Cardiac muscle cell (in vitro differentiated cells and primary cell): ENCODE measurements at regions not wholly inside any gene's neighbourhood (a gene's known extent, or its start where the extent isn't known, plus 50 kb on each side); places are given as distances from the start of the nearest gene placed in this dataset.

Experiments
- DNase-seq, 2 donors: peaks; one replicate each; pipeline versions ENCODE4 v3.0.0 to v3.0.0-alpha.2; 2010 to 2017; ENCODE audit warnings: low read depth in 1 of 2, low spot score in 1 of 2
- H3K27ac ChIP-seq: fragments of 200-600 bp; sonication (generic); 2 replicates; pipeline ENCODE4 v1.5.1; 2016
- H3K27me3 ChIP-seq: fragments of 200-600 bp; sonication (generic); 2 replicates; pipeline ENCODE4 v1.6.0; 2016; ENCODE audit warnings: control low read depth
- H3K36me3 ChIP-seq: fragments of 200-600 bp; sonication (generic); 2 replicates; pipeline ENCODE4 v1.5.1; 2016; ENCODE audit warnings: control low read depth
- H3K4me1 ChIP-seq: fragments of 200-600 bp; sonication (generic); 2 replicates; pipeline ENCODE4 v1.8.1; 2017; ENCODE audit warnings: low read depth, mild to moderate bottlenecking, mixed run types
- H3K4me3 ChIP-seq: fragments of 200-600 bp; sonication (generic); 2 replicates; pipeline ENCODE4 v1.5.1; 2016; ENCODE audit warnings: mild to moderate bottlenecking
- H3K9me3 ChIP-seq: fragments of 200-600 bp; sonication (generic); 2 replicates; pipeline ENCODE4 v1.5.1; 2017; ENCODE audit warnings: low read depth, mild to moderate bottlenecking, control low read depth
- CTCF ChIP-seq: IDR thresholded peaks from 2 replicates; pipeline ENCODE4 v1.5.1; 2012; ENCODE audit warnings: low read depth, mild to moderate bottlenecking, low read length

DNA sequence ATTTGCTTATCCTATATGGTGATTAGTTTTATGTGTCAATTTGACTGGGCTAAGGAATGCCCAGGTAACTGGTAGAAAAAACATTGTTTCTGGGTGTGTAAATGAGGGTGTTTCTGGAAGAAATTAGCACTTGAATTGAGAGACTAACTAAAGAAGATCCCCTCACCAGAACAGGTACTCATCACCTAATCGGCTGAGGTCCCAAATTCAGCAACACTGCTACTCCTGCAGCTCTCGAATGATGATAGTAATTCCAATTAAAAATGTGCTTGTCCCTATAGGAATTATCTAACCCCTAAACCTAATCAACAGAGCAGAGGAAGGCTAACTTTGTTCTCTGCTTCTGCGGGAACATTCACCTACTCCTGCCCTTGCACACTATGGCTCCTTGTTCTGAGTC is 464.5 kb upstream of the CHST9 start:
- H3K36me3 ChIP-seq = no peaks in the 10 kb centered on the region
- H3K4me3 ChIP-seq = no peak overlapping the region
- H3K4me1 ChIP-seq = peaks cover 45% of the 10 kb centered on the region
- H3K9me3 ChIP-seq = no peaks in the 10 kb centered on the region
- no peak for DNase-seq
- no peak overlapping the region for H3K27ac ChIP-seq
- no peaks in the 10 kb centered on the region for H3K27me3 ChIP-seq
- no peak for TF ChIP-seq CTCF

DNA sequence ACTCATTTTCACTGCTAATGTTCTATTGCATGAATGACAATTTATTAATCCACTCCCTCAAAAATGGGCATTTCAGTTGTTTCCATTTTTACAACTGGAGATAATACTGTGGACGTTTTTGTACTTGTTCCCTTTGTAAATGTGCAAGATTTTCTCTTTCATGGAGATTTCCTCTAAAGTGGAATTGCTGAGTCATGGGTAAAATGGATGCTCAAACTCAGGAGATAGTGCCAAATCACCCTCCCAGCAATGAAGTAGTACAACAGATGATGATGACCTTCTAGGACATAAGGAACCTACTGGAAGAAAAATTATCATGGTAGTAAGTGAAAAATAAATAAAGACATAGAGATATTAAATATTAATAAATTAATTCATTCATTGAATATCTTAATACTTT is 460.8 kb upstream of the CHST9 start:
- no peak overlapping the region for H3K4me3 ChIP-seq
- peaks cover 30% of the 10 kb centered on the region for H3K4me1 ChIP-seq
- DNase-seq = peak in 1 of 2 donors; percentile 10
- H3K9me3 ChIP-seq = no peaks in the 10 kb centered on the region
- no peaks in the 10 kb centered on the region for H3K36me3 ChIP-seq
- no peak overlapping the region for H3K27ac ChIP-seq
- no peak for TF ChIP-seq CTCF
- no peaks in the 10 kb centered on the region for H3K27me3 ChIP-seq

- no peaks in the 10 kb centered on the region for H3K36me3 ChIP-seq
- no peak overlapping the region for H3K27ac ChIP-seq
- H3K4me1 ChIP-seq = peaks cover 7% of the 10 kb centered on the region
- no peaks in the 10 kb centered on the region for H3K9me3 ChIP-seq
- TF ChIP-seq CTCF = no peak
- DNase-seq = no peak
- no peaks in the 10 kb centered on the region for H3K27me3 ChIP-seq
- H3K4me3 ChIP-seq = no peak overlapping the region
These were observed 451.5 kb upstream of the CHST9 start for GRCh38 chr18:27636576-27637085.

DNA sequence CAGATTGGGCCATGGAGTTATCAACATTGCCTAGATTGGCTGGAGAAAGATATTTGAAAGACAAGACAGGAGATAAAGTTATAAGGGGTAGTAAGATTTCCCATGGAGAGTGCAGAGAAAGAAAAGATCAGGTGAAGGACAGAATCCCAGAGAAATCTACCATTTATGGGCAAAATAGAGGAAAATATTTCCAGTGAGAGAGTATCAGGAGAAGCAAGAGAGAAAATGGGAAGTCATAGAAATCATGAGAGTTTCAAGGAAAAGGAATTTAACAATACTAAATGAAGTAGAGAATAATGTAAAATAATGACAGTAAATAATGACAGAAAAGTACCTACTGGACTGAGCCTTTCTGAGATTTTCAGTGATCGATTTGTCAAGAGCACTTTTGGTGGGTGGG is 447.6 kb upstream of the CHST9 start:
- Histone ChIP-seq H3K27ac (no peak overlapping the region), H3K4me1 (peaks cover 7% of the 10 kb centered on the region), H3K9me3 (no peaks in the 10 kb centered on the region), H3K36me3 (no peaks in the 10 kb centered on the region), H3K4me3 (no peak overlapping the region), H3K27me3 (no peaks in the 10 kb centered on the region)
- no peak for TF ChIP-seq CTCF
- no peak for DNase-seq

DNA sequence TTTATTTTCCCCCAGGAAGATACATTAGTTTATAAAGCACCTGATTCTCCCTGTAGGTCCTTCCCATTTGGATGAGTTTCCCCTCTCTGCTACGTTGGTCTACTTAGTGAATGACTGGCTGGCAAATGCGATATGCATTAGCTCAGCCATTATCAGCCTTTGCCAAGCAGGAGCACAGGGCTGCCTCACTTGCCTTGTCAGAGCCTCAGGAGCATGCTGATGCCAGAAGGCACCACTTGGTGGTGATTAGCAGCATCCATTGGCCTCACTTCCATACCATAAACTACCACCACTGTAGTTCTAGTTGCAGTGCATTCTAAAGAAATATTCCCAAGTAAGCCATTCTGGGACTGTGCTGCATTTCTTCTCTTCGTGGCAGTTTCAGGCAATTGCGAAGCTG is 442.8 kb upstream of the CHST9 start:
- no peaks in the 10 kb centered on the region for H3K4me1 ChIP-seq

More for the DNA sequence above, 442.8 kb upstream of the CHST9 start:
- TF ChIP-seq CTCF = no peak
- H3K4me3 ChIP-seq = no peak overlapping the region
- H3K36me3 ChIP-seq = no peaks in the 10 kb centered on the region
- DNase-seq = no peak
- H3K27me3 ChIP-seq = no peaks in the 10 kb centered on the region
- no peaks in the 10 kb centered on the region for H3K9me3 ChIP-seq
- no peak overlapping the region for H3K27ac ChIP-seq
